ENCODE measurements at regions not wholly inside any gene's neighbourhood (a gene's known extent, or its start where the extent isn't known, plus 50 kb on each side); places are given as distances from the start of the nearest gene placed in this dataset.

DNA sequence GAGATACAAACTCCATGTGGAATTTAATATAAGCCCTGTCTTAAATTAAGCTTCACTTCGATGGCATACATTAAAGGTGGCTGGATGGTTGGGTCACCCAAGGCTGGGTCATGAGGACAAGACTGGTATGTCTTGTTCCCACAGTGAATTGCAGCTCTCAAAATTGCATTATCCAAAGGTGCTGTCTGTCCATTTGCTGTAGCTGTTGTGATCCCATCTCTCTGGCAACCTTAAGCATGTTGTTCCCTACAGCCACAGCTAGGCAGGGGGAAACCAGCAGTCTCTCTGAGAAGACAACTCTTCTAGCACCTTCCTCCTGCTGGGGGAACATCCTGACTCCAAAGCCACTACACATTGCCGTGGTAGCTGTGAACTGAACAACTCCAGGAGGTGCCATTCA lies 187.0 kb downstream of the NUAK1 start:
- TF ChIP-seq, protein P1, sequence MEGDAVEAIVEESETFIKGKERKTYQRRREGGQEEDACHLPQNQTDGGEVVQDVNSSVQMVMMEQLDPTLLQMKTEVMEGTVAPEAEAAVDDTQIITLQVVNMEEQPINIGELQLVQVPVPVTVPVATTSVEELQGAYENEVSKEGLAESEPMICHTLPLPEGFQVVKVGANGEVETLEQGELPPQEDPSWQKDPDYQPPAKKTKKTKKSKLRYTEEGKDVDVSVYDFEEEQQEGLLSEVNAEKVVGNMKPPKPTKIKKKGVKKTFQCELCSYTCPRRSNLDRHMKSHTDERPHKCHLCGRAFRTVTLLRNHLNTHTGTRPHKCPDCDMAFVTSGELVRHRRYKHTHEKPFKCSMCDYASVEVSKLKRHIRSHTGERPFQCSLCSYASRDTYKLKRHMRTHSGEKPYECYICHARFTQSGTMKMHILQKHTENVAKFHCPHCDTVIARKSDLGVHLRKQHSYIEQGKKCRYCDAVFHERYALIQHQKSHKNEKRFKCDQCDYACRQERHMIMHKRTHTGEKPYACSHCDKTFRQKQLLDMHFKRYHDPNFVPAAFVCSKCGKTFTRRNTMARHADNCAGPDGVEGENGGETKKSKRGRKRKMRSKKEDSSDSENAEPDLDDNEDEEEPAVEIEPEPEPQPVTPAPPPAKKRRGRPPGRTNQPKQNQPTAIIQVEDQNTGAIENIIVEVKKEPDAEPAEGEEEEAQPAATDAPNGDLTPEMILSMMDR (IDR thresholded peaks at IDR 0.05) = no peak
- TF ChIP-seq POLR2A (IDR thresholded peaks at IDR 0.05) = no peak
